ENCODE measurements at regions not wholly inside any gene's neighbourhood (a gene's known extent, or its start where the extent isn't known, plus 50 kb on each side); places are given as distances from the start of the nearest gene placed in this dataset.

- no peaks in the 10 kb centered on the region for H3K36me3 ChIP-seq (ENCODE audit: control insufficient read depth, insufficient read depth, low read length)
- H3K27ac ChIP-seq (ENCODE audit: low read depth, low read length) = no peak overlapping the region
- H3K27me3 ChIP-seq (ENCODE audit: control insufficient read depth, insufficient read depth, low read length) = no peaks in the 10 kb centered on the region
- H3K4me3 ChIP-seq (ENCODE audit: low read length) = no peak overlapping the region
- H3K4me1 ChIP-seq (ENCODE audit: control insufficient read depth, insufficient read depth, low read length) = no peaks in the 10 kb centered on the region
- H3K9ac ChIP-seq (ENCODE audit: low read length) = no peak overlapping the region
Observed at GRCh38 chr1:188065917-188066316, 1237.2 kb downstream of the PLA2G4A start.

- Histone ChIP-seq H3K4me3 (ENCODE audit: low read length) (no peak overlapping the region), H3K9ac (ENCODE audit: low read length) (no peak overlapping the region), H3K4me1 (ENCODE audit: control insufficient read depth, insufficient read depth, low read length) (no peaks in the 10 kb centered on the region), H3K27me3 (ENCODE audit: control insufficient read depth, insufficient read depth, low read length) (no peaks in the 10 kb centered on the region), H3K36me3 (ENCODE audit: control insufficient read depth, insufficient read depth, low read length) (no peaks in the 10 kb centered on the region), H3K27ac (ENCODE audit: low read depth, low read length) (no peak overlapping the region)
Observed at GRCh38 chr1:188070848-188071247, 1242.1 kb downstream of the PLA2G4A start.

DNA sequence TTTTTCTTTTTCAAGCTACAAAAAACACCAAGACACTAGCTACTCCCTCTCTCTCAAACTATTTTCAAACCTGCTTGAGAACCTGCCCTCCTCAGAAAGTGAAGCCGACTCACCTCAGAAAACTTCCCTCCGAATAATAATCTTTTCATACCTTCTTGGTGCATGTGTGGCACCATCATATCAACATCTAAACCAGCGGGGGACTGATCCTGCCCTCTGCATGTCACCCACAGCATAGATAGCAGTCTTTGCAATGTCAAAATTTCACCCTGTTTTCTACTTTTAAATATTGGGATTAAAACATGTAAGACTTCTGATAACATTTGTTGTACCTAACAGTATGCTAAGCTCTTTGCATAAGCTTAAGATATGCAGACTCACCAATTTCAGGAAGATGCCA lies 1260.3 kb downstream of the PLA2G4A start:
- Histone ChIP-seq H3K36me3 (ENCODE audit: control insufficient read depth, insufficient read depth, low read length) (no peaks in the 10 kb centered on the region), H3K27me3 (ENCODE audit: control insufficient read depth, insufficient read depth, low read length) (no peaks in the 10 kb centered on the region), H3K4me1 (ENCODE audit: control insufficient read depth, insufficient read depth, low read length) (no peaks in the 10 kb centered on the region), H3K9ac (ENCODE audit: low read length) (no peak overlapping the region), H3K27ac (ENCODE audit: low read depth, low read length) (no peak overlapping the region), H3K4me3 (ENCODE audit: low read length) (no peak overlapping the region)

DNA sequence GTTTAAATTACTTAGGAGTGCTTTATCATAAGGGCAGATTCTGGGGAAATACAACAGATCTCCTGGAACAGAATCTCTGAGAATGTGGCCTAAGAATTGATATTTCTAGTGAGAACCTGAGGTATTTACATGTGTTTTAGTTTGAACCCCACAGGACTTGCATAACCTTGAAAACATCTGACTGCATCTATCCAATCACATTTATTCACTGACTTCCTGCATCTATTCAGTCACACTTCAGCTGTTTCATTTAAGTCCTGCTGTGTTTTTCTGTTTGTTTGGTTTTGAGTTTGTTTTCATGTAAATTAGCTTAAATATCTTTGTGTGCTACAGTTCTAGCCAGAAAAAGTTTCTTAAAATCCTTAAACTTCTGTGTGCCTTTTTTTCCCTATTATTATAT lies 1260.7 kb downstream of the PLA2G4A start:
- H3K4me3 ChIP-seq (ENCODE audit: low read length) = no peak overlapping the region
- no peaks in the 10 kb centered on the region for H3K36me3 ChIP-seq (ENCODE audit: control insufficient read depth, insufficient read depth, low read length)
- no peak overlapping the region for H3K9ac ChIP-seq (ENCODE audit: low read length)

GRCh38 chr1:188096521-188096920 lies 1267.8 kb downstream of the PLA2G4A start:
- Histone ChIP-seq H3K4me1 (ENCODE audit: control insufficient read depth, insufficient read depth, low read length) (no peaks in the 10 kb centered on the region), H3K36me3 (ENCODE audit: control insufficient read depth, insufficient read depth, low read length) (no peaks in the 10 kb centered on the region), H3K4me3 (ENCODE audit: low read length) (no peak overlapping the region), H3K9ac (ENCODE audit: low read length) (no peak overlapping the region), H3K27ac (ENCODE audit: low read depth, low read length) (no peak overlapping the region), H3K27me3 (ENCODE audit: control insufficient read depth, insufficient read depth, low read length) (no peaks in the 10 kb centered on the region)

More for the DNA sequence above, 1260.7 kb downstream of the PLA2G4A start:
- Histone ChIP-seq H3K27me3 (ENCODE audit: control insufficient read depth, insufficient read depth, low read length) (no peaks in the 10 kb centered on the region), H3K4me1 (ENCODE audit: control insufficient read depth, insufficient read depth, low read length) (no peaks in the 10 kb centered on the region), H3K27ac (ENCODE audit: low read depth, low read length) (no peak overlapping the region)

GRCh38 chr1:188117436-188117835 lies 1288.7 kb downstream of the PLA2G4A start:
- Histone ChIP-seq H3K4me3 (ENCODE audit: low read length) (no peak overlapping the region), H3K27me3 (ENCODE audit: control insufficient read depth, insufficient read depth, low read length) (no peaks in the 10 kb centered on the region), H3K4me1 (ENCODE audit: control insufficient read depth, insufficient read depth, low read length) (no peaks in the 10 kb centered on the region), H3K27ac (ENCODE audit: low read depth, low read length) (no peak overlapping the region), H3K9ac (ENCODE audit: low read length) (no peak overlapping the region), H3K36me3 (ENCODE audit: control insufficient read depth, insufficient read depth, low read length) (no peaks in the 10 kb centered on the region)

DNA sequence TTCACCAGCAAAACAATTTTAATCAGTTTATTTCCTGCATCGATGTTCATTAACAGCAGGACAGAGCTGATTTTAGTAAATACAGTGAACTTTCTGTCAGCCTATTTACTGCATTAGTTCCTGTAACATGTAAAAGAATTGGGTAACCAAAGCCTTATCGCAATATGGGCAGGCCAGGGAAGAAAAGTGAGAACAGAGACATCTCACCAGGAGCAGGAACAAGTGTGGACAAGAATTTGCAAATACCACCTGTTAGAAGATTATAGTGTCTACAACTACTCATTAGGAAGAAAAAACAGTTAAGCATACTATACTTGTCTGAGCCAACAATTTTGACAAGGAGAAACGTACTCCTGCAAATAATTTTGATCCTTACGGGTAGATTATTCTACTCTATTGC lies 1293.9 kb downstream of the PLA2G4A start:
- Histone ChIP-seq H3K27ac (ENCODE audit: low read depth, low read length) (no peak overlapping the region), H3K36me3 (ENCODE audit: control insufficient read depth, insufficient read depth, low read length) (no peaks in the 10 kb centered on the region), H3K9ac (ENCODE audit: low read length) (no peak overlapping the region), H3K4me1 (ENCODE audit: control insufficient read depth, insufficient read depth, low read length) (no peaks in the 10 kb centered on the region), H3K4me3 (ENCODE audit: low read length) (no peak overlapping the region), H3K27me3 (ENCODE audit: control insufficient read depth, insufficient read depth, low read length) (no peaks in the 10 kb centered on the region)

DNA sequence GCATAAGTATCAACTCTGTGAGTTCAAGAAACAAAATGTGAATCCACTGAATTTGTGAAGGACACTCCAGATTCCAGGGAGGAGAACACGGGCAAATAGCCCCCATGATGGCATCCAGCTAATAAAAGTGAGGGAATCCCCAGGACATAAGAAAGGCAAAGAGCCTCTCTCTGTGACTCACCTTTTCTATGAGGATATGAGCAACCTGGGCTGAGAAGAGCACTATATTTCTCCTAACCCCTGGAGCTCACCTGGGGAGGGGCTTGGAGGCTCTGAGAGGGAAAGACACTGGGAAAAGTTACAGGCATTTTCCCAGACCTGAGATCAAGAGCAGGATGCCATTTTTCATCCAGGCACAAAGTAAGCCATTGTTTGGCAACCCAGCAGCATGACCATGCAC lies 1298.8 kb downstream of the PLA2G4A start:
- Histone ChIP-seq H3K4me1 (ENCODE audit: control insufficient read depth, insufficient read depth, low read length) (no peaks in the 10 kb centered on the region), H3K27me3 (ENCODE audit: control insufficient read depth, insufficient read depth, low read length) (no peaks in the 10 kb centered on the region), H3K27ac (ENCODE audit: low read depth, low read length) (no peak overlapping the region), H3K4me3 (ENCODE audit: low read length) (no peak overlapping the region), H3K9ac (ENCODE audit: low read length) (no peak overlapping the region), H3K36me3 (ENCODE audit: control insufficient read depth, insufficient read depth, low read length) (no peaks in the 10 kb centered on the region)

GRCh38 chr1:188128761-188129160 lies 1300.0 kb downstream of the PLA2G4A start:
- Histone ChIP-seq H3K4me3 (ENCODE audit: low read length) (no peak overlapping the region), H3K27ac (ENCODE audit: low read depth, low read length) (no peak overlapping the region), H3K9ac (ENCODE audit: low read length) (no peak overlapping the region), H3K36me3 (ENCODE audit: control insufficient read depth, insufficient read depth, low read length) (no peaks in the 10 kb centered on the region), H3K27me3 (ENCODE audit: control insufficient read depth, insufficient read depth, low read length) (no peaks in the 10 kb centered on the region), H3K4me1 (ENCODE audit: control insufficient read depth, insufficient read depth, low read length) (no peaks in the 10 kb centered on the region)

DNA sequence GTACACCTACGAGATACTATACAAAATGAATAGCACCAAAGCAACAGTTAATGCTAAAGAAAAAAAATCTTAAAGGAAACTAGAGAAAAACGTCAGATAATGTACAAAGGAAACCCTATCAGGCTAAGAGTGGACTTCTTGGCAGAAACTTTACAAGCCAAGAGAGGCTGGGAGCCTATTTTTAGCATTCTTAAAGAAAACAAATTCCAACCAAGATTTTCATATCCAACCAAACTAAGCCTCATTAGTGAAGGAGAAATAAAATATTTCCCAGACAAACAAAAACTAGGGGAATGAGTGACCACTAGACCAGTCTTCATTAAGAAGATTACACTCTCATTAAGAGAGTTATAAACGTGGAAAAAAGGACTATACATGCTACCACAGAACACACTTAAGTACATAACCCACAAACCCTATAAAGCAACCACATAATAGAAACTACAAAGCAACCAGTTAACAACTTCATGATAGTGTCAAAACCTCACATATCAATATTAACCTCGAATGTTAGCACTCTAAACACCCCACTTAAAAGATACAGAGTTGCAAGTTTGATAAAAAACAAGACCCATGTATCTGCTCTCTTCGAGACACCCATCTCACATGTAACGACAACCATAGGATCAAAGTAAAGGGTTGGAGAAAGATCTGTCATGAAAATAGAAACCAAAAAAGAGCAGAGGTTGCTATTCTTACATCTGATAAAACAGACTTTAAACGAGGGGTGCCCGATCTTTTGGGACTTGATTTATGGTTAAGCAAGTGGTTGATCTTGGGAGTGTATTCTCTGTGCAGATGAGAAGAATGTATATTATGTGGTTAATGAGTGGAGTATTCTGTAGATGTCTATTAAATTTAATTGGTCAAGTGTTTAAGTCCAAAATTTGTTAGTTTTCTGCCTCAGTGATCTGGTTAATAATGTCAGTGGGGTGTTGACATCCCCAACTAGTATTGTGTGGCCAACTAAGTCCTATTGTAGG lies 1301.4 kb downstream of the PLA2G4A start:
- Histone ChIP-seq H3K4me3 (ENCODE audit: low read length) (no peak overlapping the region), H3K27me3 (ENCODE audit: control insufficient read depth, insufficient read depth, low read length) (no peaks in the 10 kb centered on the region), H3K36me3 (ENCODE audit: control insufficient read depth, insufficient read depth, low read length) (no peaks in the 10 kb centered on the region), H3K27ac (ENCODE audit: low read depth, low read length) (no peak overlapping the region), H3K4me1 (ENCODE audit: control insufficient read depth, insufficient read depth, low read length) (no peaks in the 10 kb centered on the region), H3K9ac (ENCODE audit: low read length) (no peak overlapping the region)

- H3K4me3 ChIP-seq (ENCODE audit: low read length) = no peak overlapping the region
- no peaks in the 10 kb centered on the region for H3K4me1 ChIP-seq (ENCODE audit: control insufficient read depth, insufficient read depth, low read length)
- H3K9ac ChIP-seq (ENCODE audit: low read length) = no peak overlapping the region
Observed at GRCh38 chr1:188137221-188137620, 1308.5 kb downstream of the PLA2G4A start.

DNA sequence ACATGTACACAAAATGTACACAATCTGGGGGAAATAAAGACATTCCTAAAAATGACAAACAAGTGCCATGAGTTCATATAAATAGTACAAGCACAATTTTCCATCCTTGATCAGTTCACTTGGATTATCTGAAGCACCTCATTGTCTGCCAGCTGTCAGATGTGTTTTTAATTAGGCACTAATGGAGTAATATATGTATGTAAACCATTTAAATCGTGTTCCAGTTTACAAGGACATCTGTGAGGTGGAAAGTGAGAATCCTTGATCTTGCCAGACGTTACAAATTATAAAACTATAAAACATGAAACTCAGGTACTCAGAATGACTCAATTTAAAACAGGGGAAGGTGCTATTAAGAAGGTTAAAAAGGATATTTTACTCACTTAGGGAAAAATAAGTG lies 1312.2 kb downstream of the PLA2G4A start:
- Histone ChIP-seq H3K4me1 (ENCODE audit: control insufficient read depth, insufficient read depth, low read length) (no peaks in the 10 kb centered on the region), H3K4me3 (ENCODE audit: low read length) (no peak overlapping the region), H3K9ac (ENCODE audit: low read length) (no peak overlapping the region), H3K27ac (ENCODE audit: low read depth, low read length) (no peak overlapping the region), H3K36me3 (ENCODE audit: control insufficient read depth, insufficient read depth, low read length) (no peaks in the 10 kb centered on the region), H3K27me3 (ENCODE audit: control insufficient read depth, insufficient read depth, low read length) (no peaks in the 10 kb centered on the region)

More at GRCh38 chr1:188137221-188137620, 1308.5 kb downstream of the PLA2G4A start:
- Histone ChIP-seq H3K27me3 (ENCODE audit: control insufficient read depth, insufficient read depth, low read length) (no peaks in the 10 kb centered on the region), H3K36me3 (ENCODE audit: control insufficient read depth, insufficient read depth, low read length) (no peaks in the 10 kb centered on the region), H3K27ac (ENCODE audit: low read depth, low read length) (no peak overlapping the region)

DNA sequence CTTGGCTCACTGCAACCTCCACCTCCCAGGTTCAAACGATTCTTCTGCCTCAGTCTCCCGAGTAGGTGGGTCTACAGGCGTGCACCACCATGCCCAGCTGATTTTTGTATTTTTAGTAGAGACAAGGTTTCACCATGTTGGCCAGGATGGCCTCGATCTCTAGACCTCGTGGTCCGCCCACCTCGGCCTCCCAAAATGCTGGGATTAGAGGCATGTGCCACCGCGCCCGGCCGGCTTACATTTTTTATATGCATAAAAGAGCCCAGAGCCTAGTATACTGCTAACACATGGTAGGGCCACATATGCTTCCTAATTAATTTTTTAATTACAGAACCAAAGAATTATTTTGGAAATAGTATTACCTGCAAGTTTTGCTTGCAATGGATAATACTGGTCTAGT lies 1325.4 kb downstream of the PLA2G4A start:
- no peak overlapping the region for H3K4me3 ChIP-seq (ENCODE audit: low read length)
- H3K4me1 ChIP-seq (ENCODE audit: control insufficient read depth, insufficient read depth, low read length) = no peaks in the 10 kb centered on the region
- H3K27me3 ChIP-seq (ENCODE audit: control insufficient read depth, insufficient read depth, low read length) = no peaks in the 10 kb centered on the region
- H3K9ac ChIP-seq (ENCODE audit: low read length) = no peak overlapping the region
- H3K27ac ChIP-seq (ENCODE audit: low read depth, low read length) = no peak overlapping the region
- H3K36me3 ChIP-seq (ENCODE audit: control insufficient read depth, insufficient read depth, low read length) = no peaks in the 10 kb centered on the region
